ENCODE measurements at regions not wholly inside any gene's neighbourhood (a gene's known extent, or its start where the extent isn't known, plus 50 kb on each side); places are given as distances from the start of the nearest gene placed in this dataset.

DNA sequence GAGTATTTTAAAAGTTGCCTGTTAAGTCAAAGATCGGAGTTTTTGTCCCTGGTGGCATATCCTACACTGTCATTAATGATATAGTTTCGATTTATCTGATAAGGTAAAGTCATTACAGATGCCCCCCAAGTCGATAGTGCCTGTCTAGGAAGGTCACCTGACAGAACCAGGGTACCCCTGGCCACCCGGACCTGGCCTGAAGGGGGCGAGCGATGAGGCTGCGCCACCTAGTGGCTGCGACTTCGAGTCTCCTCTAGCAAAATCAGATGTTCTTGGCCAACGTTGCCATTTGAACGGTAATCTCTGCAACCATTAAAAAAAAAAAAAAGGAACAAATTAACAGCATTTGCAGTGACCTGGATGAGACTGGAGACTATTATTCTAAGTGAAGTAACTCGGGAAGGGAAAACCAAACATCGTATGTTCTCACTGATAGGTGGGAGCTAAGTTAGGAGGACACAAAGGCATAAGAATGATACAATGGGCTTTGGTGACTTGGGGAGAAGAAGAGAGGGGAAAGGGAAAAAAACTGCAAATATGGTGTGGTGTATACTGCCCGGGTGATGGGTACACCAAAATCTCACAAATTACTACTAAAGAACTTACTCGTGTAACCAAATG is 565.1 kb downstream of the LIG4 start:
- Histone ChIP-seq H3K4me3 (no peak overlapping the region), H3K9me3 (ENCODE audit: control insufficient read depth in 4 of 4, insufficient read depth in 3 of 4, low read length in 3 of 4) (no peaks in the 10 kb centered on the region), H3K9ac (ENCODE audit: insufficient read depth in 1 of 2, low read length in 2 of 2) (no peak overlapping the region), H3K4me1 (ENCODE audit: control insufficient read depth in 5 of 5, insufficient read depth in 5 of 5, low read length in 5 of 5) (no peaks in the 10 kb centered on the region), H3K36me3 (ENCODE audit: control insufficient read depth in 4 of 4, insufficient read depth in 4 of 4, low read length in 4 of 4) (no peaks in the 10 kb centered on the region), H3K27ac (ENCODE audit: low read depth in 1 of 2, low read length in 1 of 2) (no peak overlapping the region), H3K27me3 (ENCODE audit: control insufficient read depth in 3 of 3, insufficient read depth in 3 of 3, low read length in 2 of 3) (no peaks in the 10 kb centered on the region)
- peak; percentile 50 to 65 (median 56) for DNase-seq
- peak; percentile 66 for TF ChIP-seq CTCF (IDR thresholded peaks at IDR 0.05; ENCODE audit: control extremely low read depth, extremely low read depth)
- ATAC-seq (ENCODE audit: insufficient read depth, low FRiP score) = peak; percentile 62
- WGBS, 2 donors = 22 to 26% methylated on average over 15 of the region's 15 CpGs

GRCh38 chr13:107649079-107649478 is 566.3 kb downstream of the LIG4 start:
- Histone ChIP-seq H3K27ac (ENCODE audit: low read depth in 1 of 2, low read length in 1 of 2) (no peak overlapping the region), H3K36me3 (ENCODE audit: control insufficient read depth in 4 of 4, insufficient read depth in 4 of 4, low read length in 4 of 4) (no peaks in the 10 kb centered on the region), H3K9ac (ENCODE audit: insufficient read depth in 1 of 2, low read length in 2 of 2) (no peak overlapping the region), H3K9me3 (ENCODE audit: control insufficient read depth in 4 of 4, insufficient read depth in 3 of 4, low read length in 3 of 4) (no peaks in the 10 kb centered on the region), H3K4me3 (no peak overlapping the region), H3K27me3 (ENCODE audit: control insufficient read depth in 3 of 3, insufficient read depth in 3 of 3, low read length in 2 of 3) (no peaks in the 10 kb centered on the region), H3K4me1 (ENCODE audit: control insufficient read depth in 5 of 5, insufficient read depth in 5 of 5, low read length in 5 of 5) (no peaks in the 10 kb centered on the region)
- DNase-seq = no peak
- ATAC-seq (ENCODE audit: insufficient read depth, low FRiP score) = no peak
- no peak for TF ChIP-seq CTCF (IDR thresholded peaks at IDR 0.05; ENCODE audit: control extremely low read depth, extremely low read depth)

DNA sequence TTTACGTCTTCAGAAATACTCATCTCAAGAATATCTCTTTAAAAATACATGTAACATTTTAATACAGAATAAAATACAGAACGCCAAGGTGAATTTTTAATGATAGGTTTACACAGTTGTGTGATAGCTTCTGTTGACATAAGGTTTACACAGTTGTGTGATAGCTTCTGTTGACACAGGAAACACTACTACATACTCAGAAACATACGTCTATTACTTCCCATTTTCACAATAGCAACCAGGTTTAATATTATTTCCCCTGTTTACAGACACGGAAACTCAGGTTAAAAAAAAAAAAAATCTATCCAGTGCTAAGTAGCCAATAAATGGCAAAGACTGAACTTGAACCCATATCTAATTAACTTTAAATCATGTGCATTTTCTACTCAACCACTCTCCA is 571.2 kb downstream of the LIG4 start:
- H3K9ac ChIP-seq (ENCODE audit: insufficient read depth in 1 of 2, low read length in 2 of 2) = no peak overlapping the region
- H3K36me3 ChIP-seq (ENCODE audit: control insufficient read depth in 4 of 4, insufficient read depth in 4 of 4, low read length in 4 of 4) = no peaks in the 10 kb centered on the region
- H3K4me3 ChIP-seq = no peak overlapping the region
- ATAC-seq (ENCODE audit: insufficient read depth, low FRiP score) (no peak), DNase-seq (no peak)
- H3K27ac ChIP-seq (ENCODE audit: low read depth in 1 of 2, low read length in 1 of 2) = no peak overlapping the region
- H3K4me1 ChIP-seq (ENCODE audit: control insufficient read depth in 5 of 5, insufficient read depth in 5 of 5, low read length in 5 of 5) = peaks cover 0 to 27% (median 0%) of the 10 kb centered on the region in 5 donors
- TF ChIP-seq CTCF (IDR thresholded peaks at IDR 0.05; ENCODE audit: control extremely low read depth, extremely low read depth) = no peak
- WGBS, 2 donors = 43 to 44% methylated on average over 4 of the region's 4 CpGs
- no peaks in the 10 kb centered on the region for H3K27me3 ChIP-seq (ENCODE audit: control insufficient read depth in 3 of 3, insufficient read depth in 3 of 3, low read length in 2 of 3)
- no peaks in the 10 kb centered on the region for H3K9me3 ChIP-seq (ENCODE audit: control insufficient read depth in 4 of 4, insufficient read depth in 3 of 4, low read length in 3 of 4)

- WGBS, 2 donors = 71 to 85% methylated on average over 1 of the region's 1 CpG
- ATAC-seq (ENCODE audit: insufficient read depth, low FRiP score) (no peak), DNase-seq (peak in 1 of 3 donors; percentile 66)
- Histone ChIP-seq H3K27me3 (ENCODE audit: control insufficient read depth in 3 of 3, insufficient read depth in 3 of 3, low read length in 2 of 3) (no peaks in the 10 kb centered on the region), H3K4me1 (ENCODE audit: control insufficient read depth in 5 of 5, insufficient read depth in 5 of 5, low read length in 5 of 5) (peaks cover 0 to 27% (median 0%) of the 10 kb centered on the region in 5 donors), H3K9me3 (ENCODE audit: control insufficient read depth in 4 of 4, insufficient read depth in 3 of 4, low read length in 3 of 4) (no peaks in the 10 kb centered on the region), H3K4me3 (no peak overlapping the region), H3K27ac (ENCODE audit: low read depth in 1 of 2, low read length in 1 of 2) (no peak overlapping the region), H3K9ac (ENCODE audit: insufficient read depth in 1 of 2, low read length in 2 of 2) (no peak overlapping the region), H3K36me3 (ENCODE audit: control insufficient read depth in 4 of 4, insufficient read depth in 4 of 4, low read length in 4 of 4) (no peaks in the 10 kb centered on the region)
- TF ChIP-seq CTCF (IDR thresholded peaks at IDR 0.05; ENCODE audit: control extremely low read depth, extremely low read depth) = no peak
Observed at GRCh38 chr13:107643615-107644014, 571.7 kb downstream of the LIG4 start.

Measured in lung (tissue), 11 donors.